ENCODE measurements at regions not wholly inside any gene's neighbourhood (a gene's known extent, or its start where the extent isn't known, plus 50 kb on each side); places are given as distances from the start of the nearest gene placed in this dataset.
"Not testable (repeated sequence)": the region's sequence is repeated elsewhere in the genome, so short reads cannot be mapped to it uniquely, and the experiment has no call there.

GRCh38 chr1:82152356-82153271 lies 351.9 kb downstream of the ADGRL2 start:
- DNase-seq: no peak

GRCh38 chr1:82145656-82146055 lies 344.9 kb downstream of the ADGRL2 start:
- no peak for DNase-seq

DNA sequence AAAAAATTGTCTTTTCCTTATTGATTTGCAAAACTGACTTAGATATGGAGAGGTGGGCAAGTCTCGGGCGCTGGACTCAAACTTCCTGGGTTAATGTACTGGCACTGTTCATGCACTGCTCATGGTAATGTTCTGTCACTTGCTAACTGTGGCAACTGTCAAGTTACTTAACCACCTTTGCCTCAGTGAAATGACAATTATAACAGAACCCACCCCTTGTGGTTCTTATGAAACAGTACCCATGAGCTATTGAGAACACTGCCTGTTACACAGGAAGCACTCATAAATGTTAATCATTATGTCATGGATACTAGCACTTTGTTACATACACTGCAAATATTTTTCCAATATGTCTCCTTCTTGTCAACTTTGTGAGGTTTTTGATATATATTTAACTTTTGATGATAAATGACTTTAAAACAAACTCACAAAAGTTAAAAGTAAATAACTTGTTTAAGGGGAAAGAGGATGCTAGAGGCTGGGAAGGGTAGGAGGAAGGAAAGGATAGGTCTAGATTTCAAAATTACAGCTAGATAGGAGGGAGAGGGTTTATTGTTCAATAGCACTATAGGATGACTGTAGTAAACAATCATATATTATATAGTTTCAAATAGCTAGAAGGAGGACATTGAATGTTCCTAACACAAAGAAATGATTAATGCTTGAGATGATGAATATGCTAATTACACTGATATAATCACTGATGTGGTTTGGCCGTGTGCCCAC lies 342.5 kb downstream of the ADGRL2 start:
- DNase-seq: no peak

GRCh38 chr1:82141390-82141789 lies 340.7 kb downstream of the ADGRL2 start:
- DNase-seq: no peak

GRCh38 chr1:82139751-82140468 lies 339.2 kb downstream of the ADGRL2 start:
- DNase-seq: no peak

DNA sequence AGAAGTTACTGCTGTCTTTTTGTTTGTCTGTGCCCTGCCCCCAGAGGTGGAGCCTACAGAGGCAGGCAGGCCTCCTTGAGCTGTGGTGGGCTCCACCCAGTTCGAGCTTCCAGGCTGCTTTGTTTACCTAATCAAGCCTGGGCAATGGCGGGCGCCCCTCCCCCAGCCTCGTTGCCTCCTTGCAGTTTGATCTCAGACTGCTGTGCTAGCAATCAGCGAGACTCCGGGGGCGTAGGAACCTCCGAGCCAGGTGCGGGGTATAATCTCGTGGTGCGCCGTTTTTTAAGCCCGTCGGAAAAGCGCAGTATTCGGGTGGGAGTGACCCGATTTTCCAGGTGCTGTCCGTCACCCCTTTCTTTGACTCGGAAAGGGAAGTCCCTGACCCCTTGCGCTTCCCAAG lies 335.6 kb downstream of the ADGRL2 start:
- not testable (repeated sequence) for DNase-seq

DNA sequence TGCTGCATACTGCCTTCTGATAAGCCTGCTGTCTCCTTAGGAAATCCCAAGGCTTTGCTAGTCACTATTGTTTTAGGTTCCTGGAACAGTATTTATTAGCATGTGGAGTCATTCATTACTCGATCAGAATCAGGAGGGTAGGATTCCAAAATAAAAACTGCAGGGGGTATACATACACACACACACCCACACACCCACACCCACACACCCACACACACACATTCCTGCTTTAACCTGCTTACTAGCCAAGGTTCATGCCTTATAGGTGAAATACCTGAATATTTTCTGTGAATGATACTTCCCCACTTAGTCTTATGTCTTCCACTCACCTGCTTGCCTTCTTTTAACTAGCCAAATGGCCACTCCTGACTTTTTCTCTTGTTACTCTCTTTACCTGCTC lies 325.1 kb downstream of the ADGRL2 start:
- DNase-seq: no peak

GRCh38 chr1:82125119-82125518 lies 324.4 kb downstream of the ADGRL2 start:
- no peak for DNase-seq

DNA sequence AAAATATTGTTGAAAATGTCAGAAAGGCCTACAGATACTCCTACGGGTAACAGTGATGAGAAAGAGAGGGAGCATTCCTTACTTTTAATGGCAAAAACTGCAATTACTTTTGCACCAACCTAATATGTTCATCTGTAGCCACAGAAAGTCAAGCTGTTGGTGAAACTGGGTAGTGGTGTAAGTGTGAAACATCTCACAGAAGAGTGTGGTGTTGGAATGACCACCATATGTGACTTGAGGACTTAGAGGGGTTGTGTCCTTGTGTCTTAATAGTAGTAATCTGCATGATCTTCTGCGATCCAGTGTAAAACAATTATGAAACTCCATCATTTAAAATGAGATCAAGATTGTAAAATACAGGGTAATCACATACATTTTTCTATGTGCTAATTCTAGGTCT lies 320.7 kb downstream of the ADGRL2 start:
- DNase-seq: no peak

GRCh38 chr1:82116105-82116504 lies 315.4 kb downstream of the ADGRL2 start:
- DNase-seq: no peak

DNA sequence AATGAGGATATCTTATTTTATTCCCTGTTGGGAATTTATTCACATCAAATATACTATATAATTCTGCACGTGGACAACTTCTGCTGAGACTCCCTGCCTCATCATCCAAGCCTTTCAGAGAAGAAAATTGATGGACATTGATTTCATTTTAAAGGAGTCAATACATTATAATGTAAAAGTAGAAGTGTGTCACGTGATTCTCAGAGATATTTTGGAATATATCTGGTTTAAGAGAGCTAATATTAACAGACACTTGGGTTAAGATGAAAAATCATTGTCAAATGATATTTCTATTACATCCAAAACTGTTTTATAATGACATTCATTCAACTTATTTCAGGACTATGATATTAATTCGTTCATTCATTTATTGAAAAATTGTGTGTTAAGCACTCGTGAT lies 314.2 kb downstream of the ADGRL2 start:
- no peak for DNase-seq

DNA sequence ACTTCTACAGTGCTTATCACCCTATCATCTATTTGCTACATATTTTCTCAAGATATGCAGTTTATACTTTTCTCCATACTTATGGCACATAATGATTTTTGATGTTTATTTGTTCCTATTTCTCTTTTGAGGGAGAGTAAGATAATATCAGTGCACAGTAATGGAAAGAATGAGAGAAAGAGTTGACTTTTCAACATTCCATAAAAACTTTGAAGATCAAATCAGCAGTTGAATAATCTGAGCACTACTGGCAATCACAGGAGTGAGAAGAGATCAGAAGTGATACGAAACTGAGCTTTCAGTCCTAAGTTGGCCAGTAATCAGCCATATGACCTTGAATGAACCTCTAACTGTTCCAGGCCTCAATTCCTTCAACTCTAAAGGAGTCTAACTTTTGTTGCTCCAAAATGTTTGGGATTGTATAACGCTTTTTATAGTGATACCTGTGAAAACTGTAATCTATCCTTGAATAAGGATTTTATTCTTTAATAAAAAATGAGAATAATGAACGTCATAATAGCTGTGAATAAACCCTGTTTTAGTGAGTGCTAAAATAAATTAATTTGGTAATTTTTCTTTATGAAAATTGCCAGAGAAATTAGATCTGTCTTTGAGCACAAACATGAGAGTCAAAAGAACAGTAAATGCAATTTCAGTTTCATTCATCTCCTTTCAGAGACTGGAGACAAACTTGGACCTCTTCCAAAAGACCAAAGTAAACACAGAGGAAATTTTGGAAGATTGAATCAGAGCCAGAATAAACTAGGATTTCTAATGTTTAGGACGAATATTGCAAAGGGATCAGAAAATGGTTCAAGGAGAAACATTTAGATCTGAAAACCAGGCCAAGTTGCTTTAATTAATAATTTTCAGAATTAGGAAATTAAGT lies 309.9 kb downstream of the ADGRL2 start:
- no peak for DNase-seq

DNA sequence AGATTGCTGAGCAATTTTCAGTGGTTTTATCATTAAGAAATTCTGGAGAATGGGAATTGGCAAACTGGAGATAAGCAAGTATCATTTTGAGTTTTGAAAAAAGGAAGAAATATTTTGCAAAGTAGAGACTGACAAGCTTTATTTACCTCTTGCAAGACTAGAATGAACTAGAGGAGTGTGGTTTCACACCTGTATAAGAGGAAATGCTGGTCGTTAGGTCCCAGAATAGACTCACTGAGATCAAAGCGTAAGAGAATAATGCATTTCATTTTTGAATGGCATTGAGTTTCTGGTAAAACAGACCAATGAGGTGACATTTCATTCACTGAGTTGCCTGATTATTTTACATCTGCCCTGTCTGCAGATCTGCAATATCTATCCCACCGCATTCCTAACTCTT lies 308.1 kb downstream of the ADGRL2 start:
- DNase-seq: no peak

DNA sequence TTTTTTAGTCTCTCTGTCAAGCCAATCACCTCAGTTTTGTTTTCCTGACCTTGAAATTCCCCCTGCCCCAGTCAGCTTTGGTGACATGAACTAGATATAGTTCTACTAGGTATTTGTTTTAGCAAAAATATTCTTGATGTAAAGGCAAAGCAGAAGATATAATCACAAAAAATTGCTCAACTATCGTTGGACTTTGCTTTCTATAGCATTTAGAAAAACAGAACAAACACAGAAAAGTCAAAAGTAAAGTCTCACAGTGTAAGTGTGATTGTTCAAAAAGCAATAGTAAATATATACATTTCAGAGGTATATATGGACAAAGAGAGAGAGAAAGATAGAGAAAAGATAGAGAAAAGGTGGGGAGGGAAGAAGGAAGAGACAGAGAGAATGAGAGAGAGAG lies 305.9 kb downstream of the ADGRL2 start:
- no peak for DNase-seq

GRCh38 chr1:82099170-82099569 lies 298.4 kb downstream of the ADGRL2 start:
- DNase-seq: no peak

DNA sequence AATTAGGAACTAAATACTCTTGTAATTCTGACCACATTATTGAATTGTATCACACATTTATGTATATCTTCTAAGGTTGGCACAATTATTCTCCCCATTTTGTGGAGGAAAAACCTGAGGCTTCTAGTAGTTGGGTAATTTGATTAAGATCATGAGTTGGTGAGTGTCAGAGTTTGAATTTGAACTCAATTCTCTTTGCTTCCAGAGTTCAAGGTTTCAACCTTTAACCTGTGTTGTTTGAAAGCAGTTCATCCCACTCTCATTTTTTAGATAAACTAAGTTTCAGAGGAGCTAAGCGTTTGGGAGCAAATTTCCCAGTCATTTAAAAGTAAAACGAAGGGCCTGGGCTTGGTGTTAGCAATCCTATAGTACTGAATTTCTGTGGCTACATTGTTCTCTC lies 293.4 kb downstream of the ADGRL2 start:
- no peak for DNase-seq

- no peak for DNase-seq
Observed at GRCh38 chr1:82091729-82092128, 291.0 kb downstream of the ADGRL2 start.

GRCh38 chr1:82091265-82091664 lies 290.5 kb downstream of the ADGRL2 start:
- DNase-seq: no peak

GRCh38 chr1:82090104-82090503 lies 289.4 kb downstream of the ADGRL2 start:
- DNase-seq: no peak

- DNase-seq: no peak
Observed at GRCh38 chr1:82086739-82087138, 286.0 kb downstream of the ADGRL2 start.

GRCh38 chr1:82079607-82080006 lies 278.9 kb downstream of the ADGRL2 start:
- DNase-seq: no peak

DNA sequence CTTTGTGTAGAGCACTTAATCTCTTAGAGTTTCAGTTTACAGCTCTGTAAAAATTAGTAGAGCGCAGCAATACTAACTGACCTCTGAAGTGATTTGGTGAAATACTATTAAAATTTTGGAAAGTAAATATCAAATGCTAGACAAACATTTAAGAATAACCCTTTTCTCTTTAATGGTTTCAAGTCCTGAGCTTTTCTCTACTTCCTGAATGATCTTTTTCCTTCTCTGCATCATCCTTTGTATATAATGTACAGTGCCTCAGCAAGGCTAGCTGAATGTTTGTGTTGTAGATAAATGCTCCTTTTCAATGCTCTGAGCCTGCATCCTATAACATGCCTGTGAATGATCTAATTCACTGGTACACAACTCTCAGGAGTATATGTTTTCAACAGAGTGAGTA lies 272.9 kb downstream of the ADGRL2 start:
- DNase-seq: no peak

DNA sequence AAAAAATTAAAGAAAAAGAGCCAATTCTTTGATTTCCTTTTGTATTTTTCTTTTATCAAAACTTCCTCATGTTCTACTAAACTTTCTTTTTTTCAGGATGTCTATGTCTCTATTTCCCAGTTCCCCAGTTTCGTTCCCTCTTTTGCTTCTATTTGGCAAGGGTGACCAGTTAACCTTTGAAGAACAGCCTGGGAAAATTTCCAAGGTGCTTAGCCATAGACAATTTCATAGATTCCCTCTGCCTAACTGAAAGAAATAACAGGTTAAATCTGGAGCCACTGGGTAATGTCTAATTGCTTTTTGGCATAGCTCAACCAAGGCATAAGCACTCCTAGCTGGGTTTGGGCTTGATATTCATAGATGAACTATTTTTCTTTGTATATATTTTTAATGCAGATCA lies 272.3 kb downstream of the ADGRL2 start:
- DNase-seq: no peak

Data from stimulated activated CD8-positive, alpha-beta memory T cell treated with anti-CD3 and anti-CD28 coated beads, Interleukin-4, amount 100 ng/mL, for 48 hours (primary cell).